H9 (cell line): ENCODE measurements at regions not wholly inside any gene's neighbourhood (a gene's known extent, or its start where the extent isn't known, plus 50 kb on each side); places are given as distances from the start of the nearest gene placed in this dataset.

ENCODE experiments used
- DNase-seq: peaks from one replicate; pipeline ENCODE4 v3.0.0-alpha.2; 2017
- H2AFZ ChIP-seq: one replicate; pipeline ENCODE4 v1.6.1; 2013; ENCODE audit warnings: mild to moderate bottlenecking, low read length, control low read depth, moderate library complexity
- H2AK5ac ChIP-seq: 2 replicates; pipeline ENCODE4 v1.6.1; 2013; ENCODE audit warnings: low read length, control low read depth, mixed read lengths; ENCODE audit not compliant: insufficient read length
- H2BK120ac ChIP-seq: one replicate; pipeline ENCODE4 v1.6.1; 2013; ENCODE audit warnings: low read depth, mild to moderate bottlenecking, low read length, control low read depth, inconsistent platforms; ENCODE audit not compliant: poor library complexity, severe bottlenecking
- H2BK12ac ChIP-seq: 2 replicates; pipeline ENCODE4 v1.6.1; 2013; ENCODE audit warnings: low read length, control low read depth, mixed read lengths, low read depth; ENCODE audit not compliant: insufficient read length
- H2BK15ac ChIP-seq: 2 replicates; pipeline ENCODE4 v1.6.1; 2013; ENCODE audit warnings: low read depth, low read length, control low read depth
- H2BK20ac ChIP-seq: one replicate; pipeline ENCODE4 v1.6.1; 2013; ENCODE audit warnings: low read depth, mild to moderate bottlenecking, low read length, control low read depth, inconsistent platforms; ENCODE audit not compliant: poor library complexity, severe bottlenecking
- H2BK5ac ChIP-seq: 2 replicates; pipeline ENCODE4 v1.6.1; 2013; ENCODE audit warnings: low read length, control low read depth, mixed read lengths; ENCODE audit not compliant: insufficient read length
- H3K14ac ChIP-seq: 2 replicates; pipeline ENCODE4 v1.6.1; 2013; ENCODE audit warnings: low read length, control low read depth; ENCODE audit not compliant: insufficient read depth
- H3K18ac ChIP-seq: 2 replicates; pipeline ENCODE4 v1.6.1; 2013; ENCODE audit warnings: low read depth, mild to moderate bottlenecking, mixed read lengths, low read length, control low read depth; ENCODE audit not compliant: insufficient read length
- H3K23ac ChIP-seq: 2 replicates; pipeline ENCODE4 v1.6.1; 2013; ENCODE audit warnings: low read length, control low read depth, mixed read lengths, low read depth; ENCODE audit not compliant: insufficient read length
- H3K23me2 ChIP-seq: 2 replicates; pipeline ENCODE4 v1.6.1; 2013; ENCODE audit warnings: low read depth, mild to moderate bottlenecking, mixed read lengths, low read length, control low read depth; ENCODE audit not compliant: insufficient read length, poor library complexity, severe bottlenecking
- H3K27ac ChIP-seq: 2 replicates; pipeline ENCODE4 v1.5.1; 2013; ENCODE audit warnings: low read length, control low read depth, mixed read lengths, low read depth; ENCODE audit not compliant: insufficient read length
- H3K27me3 ChIP-seq: 2 replicates; pipeline ENCODE4 v1.6.1; 2013; ENCODE audit warnings: low read length, control low read depth, inconsistent platforms; ENCODE audit not compliant: insufficient read depth
- H3K4ac ChIP-seq: 2 replicates; pipeline ENCODE4 v1.6.1; 2013; ENCODE audit warnings: low read depth, mild to moderate bottlenecking, control low read depth, inconsistent platforms, low read length, moderate library complexity
- H3K4me1 ChIP-seq: 2 replicates; pipeline ENCODE4 v1.6.1; 2013; ENCODE audit warnings: low read length, control low read depth, inconsistent platforms; ENCODE audit not compliant: insufficient read depth
- H3K4me2 ChIP-seq: 2 replicates; pipeline ENCODE4 v1.6.1; 2013; ENCODE audit warnings: low read length, control low read depth, mixed read lengths; ENCODE audit not compliant: insufficient read length, insufficient read depth
- H3K56ac ChIP-seq: 2 replicates; pipeline ENCODE4 v1.6.1; 2013; ENCODE audit warnings: low read depth, mild to moderate bottlenecking, mixed read lengths, low read length, control low read depth; ENCODE audit not compliant: insufficient read length
- H3K79me1 ChIP-seq: 2 replicates; pipeline ENCODE4 v1.6.1; 2013; ENCODE audit warnings: low read depth, mild to moderate bottlenecking, moderate library complexity, low read length, control low read depth, inconsistent platforms; ENCODE audit not compliant: insufficient read depth, poor library complexity, severe bottlenecking
- H3K79me2 ChIP-seq: 2 replicates; pipeline ENCODE4 v1.6.1; 2013; ENCODE audit warnings: low read length, control low read depth, inconsistent platforms; ENCODE audit not compliant: insufficient read depth
- H3K9ac ChIP-seq: 2 replicates; pipeline ENCODE4 v1.6.1; 2013; ENCODE audit warnings: low read length, control low read depth, mixed read lengths; ENCODE audit not compliant: insufficient read length; ENCODE audit errors: extremely low read depth
- H3K9me3 ChIP-seq: one replicate; pipeline ENCODE4 v1.6.1; 2013; ENCODE audit warnings: low read depth, low read length, inconsistent platforms; ENCODE audit not compliant: control insufficient read depth
- H3T11ph ChIP-seq: one replicate; pipeline ENCODE4 v1.6.1; 2013; ENCODE audit warnings: mild to moderate bottlenecking, low read length, control low read depth, inconsistent platforms
- H4K20me1 ChIP-seq: one replicate; pipeline ENCODE4 v1.6.1; 2013; ENCODE audit not compliant: control insufficient read depth, insufficient read length, insufficient read depth
- H4K5ac ChIP-seq: 2 replicates; pipeline ENCODE4 v1.6.1; 2013; ENCODE audit warnings: low read depth, mild to moderate bottlenecking, mixed read lengths, low read length, control low read depth; ENCODE audit not compliant: insufficient read length
- H4K8ac ChIP-seq: replicated peaks from 2 replicates; pipeline ENCODE4 v1.6.1; 2013; ENCODE audit warnings: low read length, control low read depth, mixed read lengths, low read depth; ENCODE audit not compliant: insufficient read length
- H4K91ac ChIP-seq: 2 replicates; pipeline ENCODE4 v1.6.1; 2013; ENCODE audit warnings: low read depth, mild to moderate bottlenecking, moderate library complexity, mixed read lengths, low read length, control low read depth; ENCODE audit not compliant: insufficient read length
- H3K27ac Mint-ChIP-seq, 3 experiments: 2 replicates in 2 of 3; 3 replicates in 1 of 3; pipeline ENCODE4 v1.8.0; 2020 to 2021; ENCODE audit warnings: mixed read lengths in 3 of 3, mild to moderate bottlenecking in 1 of 3, moderate library complexity in 1 of 3
- H3K27me3 Mint-ChIP-seq: 2 replicates; pipeline ENCODE4 v1.8.0; 2021; ENCODE audit warnings: low read depth, mild to moderate bottlenecking, moderate library complexity, mixed read lengths
- H3K36me3 Mint-ChIP-seq, 3 experiments: 2 replicates in 2 of 3; 3 replicates in 1 of 3; pipeline ENCODE4 v1.8.0; 2020 to 2021; ENCODE audit warnings: low read depth in 3 of 3, mixed read lengths in 3 of 3; ENCODE audit not compliant: insufficient read depth in 1 of 3
- H3K4me1 Mint-ChIP-seq, 2 experiments: 2 replicates each; pipeline ENCODE4 v1.8.0; 2020; ENCODE audit warnings: mixed read lengths in 2 of 2
- H3K4me3 Mint-ChIP-seq, 2 experiments: 2 replicates in 1 of 2; 3 replicates in 1 of 2; pipeline ENCODE4 v1.8.0; 2020 to 2021; ENCODE audit warnings: mild to moderate bottlenecking in 2 of 2, mixed read lengths in 2 of 2, moderate library complexity in 1 of 2
- H3K9me3 Mint-ChIP-seq, 2 experiments: 2 replicates in 1 of 2; 3 replicates in 1 of 2; pipeline ENCODE4 v1.8.0; 2020; ENCODE audit warnings: mild to moderate bottlenecking in 2 of 2, mixed read lengths in 2 of 2, moderate library complexity in 1 of 2
- WGBS: extraction: QIAGEN DNeasy Blood & Tissue Kit; methylation state at CpG from one replicate; pipeline ENCODE4 v1.1.7; 2013; ENCODE audit warnings: missing lambda C conversion rate, low lambda C conversion rate, mixed read lengths; ENCODE audit not compliant: insufficient read length; ENCODE audit errors: extremely low coverage; 5-methylcytosine and 5-hydroxymethylcytosine counted together
- TF ChIP-seq, protein P1 (sequence below): fragments of 200-600 bp; sonication (generic); conservative IDR thresholded peaks from 3 replicates; pipeline ENCODE4 v1.8.0; 2021; ENCODE audit warnings: antibody characterized with exemption, mild to moderate bottlenecking

DNA sequence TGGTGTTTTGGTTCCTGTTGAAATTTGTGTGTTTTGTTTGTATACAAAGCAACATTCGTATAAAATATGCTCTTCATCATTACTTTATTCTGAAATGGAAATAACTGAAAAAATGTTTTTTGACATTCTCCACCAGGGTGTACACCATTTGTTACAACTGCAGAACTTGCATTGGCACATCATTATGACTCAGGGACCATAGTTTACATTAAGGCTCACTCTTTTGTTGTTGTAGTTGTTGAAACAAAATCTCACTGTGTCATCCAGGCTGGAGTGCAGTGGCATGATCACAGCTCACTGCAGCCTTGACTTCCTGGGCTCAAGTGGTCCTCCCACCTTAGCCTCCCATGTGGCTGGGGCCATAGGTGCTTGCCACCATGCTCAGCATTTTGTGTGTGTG, 676.6 kb downstream of the TDRD15 start:
- Histone ChIP-seq H3K14ac (no peak overlapping the region), H3K4me2 (no peak overlapping the region), H3K18ac (no peak overlapping the region), H4K20me1 (no peaks in the 10 kb centered on the region), H3T11ph (no peak overlapping the region), H2BK5ac (no peak overlapping the region), H3K4ac (no peak overlapping the region), H3K27me3 (no peaks in the 10 kb centered on the region), H4K5ac (no peak overlapping the region), H3K27ac (no peak overlapping the region), H2BK15ac (no peak overlapping the region), H2BK120ac (no peak overlapping the region), H4K91ac (no peak overlapping the region), H3K9me3 (no peaks in the 10 kb centered on the region), H2AFZ (no peak overlapping the region), H3K23ac (no peak overlapping the region), H2AK5ac (no peak overlapping the region), H3K56ac (no peak overlapping the region), H3K79me2 (no peaks in the 10 kb centered on the region), H2BK20ac (no peak overlapping the region), H4K8ac (no peak overlapping the region), H3K9ac (no peak overlapping the region), H3K79me1 (no peaks in the 10 kb centered on the region), H2BK12ac (no peak overlapping the region), H3K4me1 (no peaks in the 10 kb centered on the region), H3K23me2 (no peaks in the 10 kb centered on the region)
- Mint-ChIP-seq H3K36me3 (no peaks in the 10 kb centered on the region), H3K9me3 (no peaks in the 10 kb centered on the region), H3K4me1 (no peaks in the 10 kb centered on the region), H3K27me3 (no peaks in the 10 kb centered on the region), H3K27ac (no peak overlapping the region), H3K4me3 (no peak overlapping the region)
- no peak for DNase-seq
- TF ChIP-seq, protein P1, sequence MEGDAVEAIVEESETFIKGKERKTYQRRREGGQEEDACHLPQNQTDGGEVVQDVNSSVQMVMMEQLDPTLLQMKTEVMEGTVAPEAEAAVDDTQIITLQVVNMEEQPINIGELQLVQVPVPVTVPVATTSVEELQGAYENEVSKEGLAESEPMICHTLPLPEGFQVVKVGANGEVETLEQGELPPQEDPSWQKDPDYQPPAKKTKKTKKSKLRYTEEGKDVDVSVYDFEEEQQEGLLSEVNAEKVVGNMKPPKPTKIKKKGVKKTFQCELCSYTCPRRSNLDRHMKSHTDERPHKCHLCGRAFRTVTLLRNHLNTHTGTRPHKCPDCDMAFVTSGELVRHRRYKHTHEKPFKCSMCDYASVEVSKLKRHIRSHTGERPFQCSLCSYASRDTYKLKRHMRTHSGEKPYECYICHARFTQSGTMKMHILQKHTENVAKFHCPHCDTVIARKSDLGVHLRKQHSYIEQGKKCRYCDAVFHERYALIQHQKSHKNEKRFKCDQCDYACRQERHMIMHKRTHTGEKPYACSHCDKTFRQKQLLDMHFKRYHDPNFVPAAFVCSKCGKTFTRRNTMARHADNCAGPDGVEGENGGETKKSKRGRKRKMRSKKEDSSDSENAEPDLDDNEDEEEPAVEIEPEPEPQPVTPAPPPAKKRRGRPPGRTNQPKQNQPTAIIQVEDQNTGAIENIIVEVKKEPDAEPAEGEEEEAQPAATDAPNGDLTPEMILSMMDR = no peak
- no CpG with 5 or more reads among the region's 1 CpG for WGBS
